HUDEP-2 (cell line): ENCODE measurements at regions not wholly inside any gene's neighbourhood (a gene's known extent, or its start where the extent isn't known, plus 50 kb on each side); places are given as distances from the start of the nearest gene placed in this dataset.

ENCODE experiments used
- DNase-seq, 76 experiments: peaks; one replicate each; lab custom pipeline; 2025; ENCODE audit not compliant: unreplicated experiment in 76 of 76; lab: John Stamatoyannopoulos, UW

DNA sequence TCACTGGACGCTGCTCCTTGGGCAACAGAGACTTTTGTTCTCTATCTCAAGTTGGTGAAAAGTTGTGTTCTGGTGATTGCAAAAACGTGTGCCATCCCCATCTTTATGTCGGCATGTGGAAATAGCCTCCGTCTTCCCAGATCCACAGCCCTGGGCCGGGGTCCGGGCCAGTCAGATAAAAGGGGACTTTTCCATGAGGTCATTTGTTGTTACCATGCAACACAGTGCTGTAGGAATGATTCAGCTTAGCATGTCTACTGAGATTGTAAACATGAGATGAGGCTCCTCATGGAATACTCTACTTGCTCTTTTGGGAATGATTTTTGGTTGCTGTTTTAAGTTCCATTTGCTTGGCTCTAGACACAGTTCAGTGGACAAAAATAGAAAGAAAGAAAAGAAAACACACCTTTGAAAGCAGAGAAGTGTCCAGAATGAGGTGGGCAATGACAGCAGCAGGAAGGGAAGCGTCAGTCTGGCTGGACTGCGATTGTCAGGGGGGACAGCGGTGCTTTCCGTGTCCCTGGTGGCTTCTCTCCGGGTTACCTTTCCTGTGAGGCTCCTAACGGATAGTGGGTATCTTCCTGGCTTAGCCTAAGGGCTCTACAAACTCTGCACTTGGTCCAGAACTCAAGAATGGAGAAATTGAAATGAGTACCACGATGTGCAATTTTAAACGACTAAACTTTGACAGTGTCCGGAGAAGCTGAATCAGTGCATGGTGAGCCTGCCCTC is 91.6 kb downstream of the TEX29 start:
- no peak for DNase-seq

DNA sequence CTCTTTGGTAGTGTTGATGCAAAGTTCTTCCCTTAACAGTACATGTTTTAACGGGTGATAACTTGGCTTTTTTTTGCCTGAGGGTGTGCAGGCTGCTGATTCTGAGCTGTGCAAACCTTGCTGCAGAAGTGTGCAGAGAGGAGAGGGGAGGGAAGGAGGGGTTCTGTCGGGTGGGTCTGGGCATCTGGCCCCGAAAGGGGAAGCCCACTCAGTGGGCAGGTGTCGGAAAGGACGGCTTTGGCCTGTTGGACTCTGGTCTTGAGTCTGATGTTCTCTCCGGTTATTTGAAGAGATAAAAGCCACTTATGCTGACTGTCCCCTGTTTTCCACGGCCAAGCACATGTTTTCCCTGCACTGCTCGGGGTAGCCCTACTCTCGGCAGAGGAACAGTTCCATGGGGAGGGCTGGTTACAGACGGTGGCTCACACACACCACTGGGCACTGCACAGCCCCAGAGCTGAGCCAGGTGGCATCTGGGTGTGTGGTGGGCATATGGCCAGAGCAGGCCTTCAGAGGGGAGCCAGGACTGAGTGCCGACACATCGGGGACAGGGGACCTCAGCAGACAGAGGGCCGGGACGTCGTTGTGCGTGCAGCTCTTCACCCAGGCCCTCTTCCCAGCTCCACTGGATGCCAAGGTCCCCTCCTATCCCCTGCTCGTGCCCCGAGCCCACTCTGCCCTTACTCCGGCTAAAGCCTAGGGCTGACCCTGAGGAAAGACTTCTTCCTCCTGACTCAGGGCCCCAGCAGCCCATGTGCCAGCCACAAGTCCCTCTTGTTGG is 93.2 kb downstream of the TEX29 start:
- DNase-seq: no peak

DNA sequence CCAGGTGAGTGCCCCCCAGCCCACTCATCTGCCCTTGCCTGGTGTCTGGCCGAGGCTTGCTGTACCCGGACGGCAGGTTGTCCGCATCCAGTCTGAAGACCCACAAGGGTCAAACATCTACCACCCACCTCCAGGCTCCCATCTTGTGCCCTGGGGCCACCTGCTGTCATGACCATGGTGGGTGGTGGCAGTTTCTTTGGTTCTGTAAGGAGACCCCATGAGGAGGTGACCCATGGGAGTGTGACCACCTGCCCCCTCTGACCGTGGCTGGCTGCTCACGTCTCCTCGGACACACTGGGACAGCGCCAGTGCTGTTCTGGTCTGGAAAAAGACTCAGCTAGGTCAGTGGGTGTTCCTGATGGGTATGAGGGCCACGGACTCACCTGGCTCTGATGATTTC is 93.9 kb downstream of the TEX29 start:
- DNase-seq: no peak

DNA sequence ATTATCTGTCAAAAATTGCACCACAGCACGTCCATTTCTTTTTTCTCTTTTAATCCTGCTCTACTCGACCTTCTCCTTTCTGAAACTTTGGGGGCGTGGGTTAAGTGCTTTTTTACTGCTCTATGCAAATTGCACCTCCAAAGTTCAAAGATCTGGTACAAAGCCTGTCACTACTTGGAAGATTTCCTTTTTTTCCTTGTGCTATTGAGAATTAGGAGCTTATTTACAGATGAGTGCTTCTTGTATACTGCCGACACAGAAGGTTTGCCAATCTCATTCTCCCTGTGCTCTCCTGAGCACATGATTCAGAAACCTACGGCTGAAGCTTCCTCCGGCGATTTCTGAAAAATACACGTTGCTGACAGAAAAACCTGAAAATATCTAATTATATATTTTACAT is 94.8 kb downstream of the TEX29 start:
- DNase-seq: no peak

DNA sequence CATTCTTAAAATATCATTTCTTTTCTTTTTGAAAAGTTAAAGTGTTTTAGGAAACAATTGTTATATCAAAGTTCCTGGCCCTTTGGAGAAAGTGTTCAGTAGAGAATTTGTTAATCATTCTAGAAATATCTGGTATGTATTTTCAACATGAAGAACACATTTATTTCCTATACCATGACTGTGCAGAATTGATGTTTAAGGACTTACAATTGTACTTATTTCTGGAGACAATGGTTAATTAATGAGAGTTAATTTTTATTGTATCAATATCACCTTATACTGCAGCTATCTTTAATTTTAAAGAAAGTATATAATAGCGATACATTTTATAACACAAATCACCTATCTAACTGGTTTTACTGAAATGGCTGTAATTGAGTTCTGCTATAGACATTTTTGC is 95.3 kb downstream of the TEX29 start:
- DNase-seq: no peak

DNA sequence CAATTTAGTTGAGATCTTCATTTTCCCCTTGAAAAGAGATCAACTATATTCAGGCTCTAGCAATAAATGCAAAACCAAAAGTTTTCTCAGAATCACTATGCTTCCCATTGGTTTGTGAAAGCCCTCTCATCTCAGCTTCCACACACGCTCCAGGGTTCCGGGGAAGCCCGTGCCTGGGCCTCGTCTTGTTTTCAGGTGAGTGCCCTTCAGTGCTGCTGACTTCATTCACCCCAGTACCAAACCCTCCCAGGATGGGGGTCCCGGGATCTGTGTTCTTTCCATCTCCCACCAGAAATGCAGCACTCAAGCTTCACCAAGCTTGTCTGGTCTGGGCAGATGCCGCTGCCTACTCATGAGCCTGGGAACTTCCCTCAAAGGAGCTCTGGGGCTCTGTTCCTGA is 97.7 kb downstream of the TEX29 start:
- DNase-seq: no peak

DNA sequence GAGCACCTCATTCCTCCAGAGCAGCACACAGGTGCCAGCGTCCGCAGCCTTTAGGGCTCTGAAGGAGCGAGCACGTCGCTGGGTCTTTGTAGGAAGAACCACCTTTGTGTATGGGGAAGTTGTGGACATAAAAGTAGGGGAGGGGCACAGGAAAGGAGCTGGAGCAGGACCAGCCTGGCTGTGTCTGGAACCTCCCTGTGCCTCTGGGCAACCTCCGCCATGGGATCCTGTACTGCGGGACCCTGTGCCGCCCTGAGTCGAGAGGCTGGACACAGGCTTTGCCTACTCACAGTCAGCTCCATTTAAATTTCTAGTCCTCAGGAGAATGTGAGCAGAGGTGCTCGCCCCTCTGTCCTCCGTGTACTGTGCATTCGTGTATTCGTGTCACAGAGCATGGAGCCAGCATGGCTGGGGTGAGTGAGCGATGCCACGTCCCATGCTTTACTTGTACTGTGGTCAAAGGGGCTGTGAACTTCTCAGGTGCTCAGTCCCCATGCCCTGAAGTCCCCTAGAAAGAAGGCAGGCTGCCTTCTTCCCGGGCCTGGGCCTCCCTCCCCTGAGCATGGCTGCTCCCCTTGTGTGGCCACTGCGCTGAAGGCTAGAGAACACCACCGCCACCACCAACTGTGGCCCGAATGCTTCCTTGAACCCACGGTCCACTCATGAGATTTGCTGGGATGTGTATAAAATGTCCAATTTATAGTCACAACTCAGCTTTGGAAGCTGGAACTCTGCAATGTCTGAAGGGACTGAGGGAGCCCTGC is 99.9 kb downstream of the TEX29 start:
- no peak for DNase-seq

DNA sequence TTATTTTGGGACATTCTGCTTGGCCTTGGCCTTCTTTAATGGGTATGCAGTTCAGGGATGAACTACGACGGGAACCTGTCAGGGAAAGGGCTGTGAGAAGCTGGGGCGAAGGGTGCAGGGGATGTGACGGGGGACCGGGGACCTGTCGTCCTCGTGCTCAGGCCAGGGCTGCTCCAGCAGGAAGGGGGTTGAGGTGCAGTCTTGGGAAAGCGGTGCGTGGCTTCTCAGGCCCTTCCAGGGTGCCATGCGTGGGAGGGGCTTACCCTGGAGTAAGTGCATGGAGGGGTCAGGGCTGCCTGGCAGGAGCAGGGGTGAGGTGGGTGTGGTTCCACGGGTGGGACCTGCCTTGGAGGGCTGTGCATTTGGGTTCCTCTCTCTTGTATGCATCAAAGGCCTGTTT is 100.8 kb downstream of the TEX29 start:
- no peak for DNase-seq

DNA sequence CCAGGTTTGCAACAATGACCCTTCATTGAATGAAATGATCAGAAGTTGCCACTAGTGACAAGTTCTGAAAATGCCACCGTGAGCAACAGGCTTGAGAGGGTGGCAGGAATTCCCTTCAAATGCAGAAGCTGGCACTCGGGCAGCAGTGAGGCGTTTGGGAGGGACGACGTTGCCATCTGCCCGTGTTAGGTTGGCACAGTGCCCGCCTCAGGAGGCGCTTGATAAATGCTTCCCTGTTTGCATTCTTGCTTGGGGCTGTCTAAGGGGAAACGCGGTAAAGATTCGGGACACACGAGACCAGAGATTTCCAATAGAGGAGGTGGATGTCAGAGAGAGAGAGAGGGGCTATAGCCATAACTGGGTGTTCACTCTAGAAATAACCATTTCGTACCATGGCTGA is 101.9 kb downstream of the TEX29 start:
- no peak for DNase-seq

DNA sequence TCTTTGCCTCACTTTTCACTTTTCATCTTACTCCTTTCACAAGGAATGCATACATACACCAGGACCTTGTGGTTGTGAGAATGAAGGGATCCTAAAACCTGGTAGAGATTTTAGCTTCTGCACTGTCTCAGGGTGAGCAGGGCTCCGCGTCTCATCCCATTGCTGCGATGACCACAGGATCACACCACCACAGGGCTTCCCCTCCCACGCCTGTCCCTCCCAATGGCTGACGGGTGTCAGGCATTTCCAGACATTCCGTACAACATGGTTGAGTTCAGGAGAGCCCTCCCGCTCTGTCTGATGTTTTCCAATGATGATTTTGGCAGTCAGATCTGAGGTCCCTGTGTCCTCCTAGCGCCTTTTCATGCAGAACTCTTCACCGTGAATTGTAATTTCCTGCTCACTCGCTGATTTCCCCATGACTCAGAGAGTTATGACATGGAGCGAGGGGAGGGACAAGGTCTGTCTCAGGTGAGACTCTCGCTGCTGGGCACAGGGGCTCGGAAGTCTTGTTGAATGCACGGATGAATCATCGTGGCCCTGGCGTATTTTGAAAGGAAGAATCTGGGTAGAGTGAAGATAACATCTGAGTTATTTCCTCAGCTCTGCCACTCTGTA is 102.8 kb downstream of the TEX29 start:
- DNase-seq: no peak

DNA sequence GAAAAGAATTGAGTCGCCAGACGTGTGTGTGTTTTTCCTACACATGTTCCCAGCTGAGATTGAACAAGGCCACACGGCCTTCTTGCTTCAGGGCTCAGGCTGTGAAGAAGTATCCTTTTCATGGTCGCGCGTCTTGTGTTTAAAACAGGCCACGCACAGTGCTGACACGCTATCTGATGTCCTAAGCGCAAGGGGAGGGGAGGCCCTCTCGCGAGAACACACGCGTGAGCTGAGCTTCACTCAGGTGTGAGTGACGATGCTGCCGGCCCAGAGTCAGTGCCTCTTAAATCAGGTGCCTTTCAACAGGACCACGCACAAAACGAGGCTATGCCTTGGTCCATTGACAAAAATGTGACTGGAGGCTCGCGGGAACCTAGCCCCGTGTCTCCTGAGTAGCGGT is 103.7 kb downstream of the TEX29 start:
- DNase-seq: no peak

DNA sequence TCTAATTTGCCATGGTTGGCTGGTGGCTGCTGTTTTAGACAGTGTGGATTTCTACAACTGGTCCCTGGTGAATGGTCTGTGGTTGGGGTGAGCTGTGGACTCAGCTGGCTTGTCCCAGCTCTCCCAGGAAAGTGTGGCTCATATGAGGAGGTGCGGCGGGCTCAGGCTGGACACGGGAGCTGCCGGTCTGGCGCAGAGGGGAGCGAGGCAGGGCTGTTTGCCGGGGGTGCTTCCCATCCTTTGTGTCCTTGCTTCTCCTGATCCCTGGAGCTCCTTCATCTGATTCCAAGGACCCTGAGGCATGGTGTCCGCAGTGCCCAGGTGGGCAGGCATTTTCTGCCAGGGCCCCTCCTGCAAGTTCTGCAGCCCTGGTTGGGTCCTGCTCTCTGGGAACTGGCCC is 104.9 kb downstream of the TEX29 start:
- no peak for DNase-seq

DNA sequence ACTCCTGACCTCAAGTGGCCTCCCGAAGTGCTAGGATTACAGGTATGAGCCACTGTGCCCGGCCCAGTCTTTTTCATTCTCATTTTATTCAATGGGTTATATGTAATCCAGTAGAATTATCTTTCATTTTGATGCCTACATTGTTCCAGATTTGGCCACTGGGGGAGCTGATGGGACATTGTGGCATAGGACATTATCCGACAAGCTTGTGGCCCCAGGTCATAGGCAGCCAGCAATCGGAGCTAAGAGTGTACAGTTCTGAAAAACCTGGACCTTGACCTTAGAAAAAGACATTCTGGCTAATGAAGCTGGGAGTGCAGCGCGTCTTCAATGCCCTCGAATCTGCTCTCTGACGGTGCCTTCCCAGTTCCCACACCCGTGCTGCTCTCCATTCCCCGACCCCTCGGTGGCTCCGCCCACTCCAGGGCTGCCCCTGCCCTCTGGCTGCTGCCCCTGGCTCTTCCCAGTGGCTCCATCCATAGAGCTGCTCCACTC is 108.7 kb downstream of the TEX29 start:
- peak in 39 of 76 experiments; percentile 2 to 63 (median 16) for DNase-seq

DNA sequence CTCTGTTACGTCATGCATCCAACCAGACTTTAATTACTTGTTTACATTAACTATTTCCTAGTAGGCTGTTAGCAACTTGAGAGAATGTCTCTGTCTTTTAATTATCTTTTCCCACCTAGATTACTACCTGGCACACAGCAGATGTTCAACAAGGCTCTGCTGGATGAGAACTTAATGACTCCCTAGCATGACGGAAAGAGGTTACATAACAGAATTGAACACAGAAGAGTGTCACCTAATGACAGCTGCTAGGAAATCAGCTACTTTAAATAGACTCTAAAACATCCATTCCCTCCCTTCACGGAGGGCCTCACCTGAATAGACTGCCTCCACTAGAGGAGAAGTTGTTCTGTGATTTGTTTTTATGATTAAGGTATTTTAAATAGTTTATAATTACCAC is 110.8 kb downstream of the TEX29 start:
- no peak for DNase-seq

DNA sequence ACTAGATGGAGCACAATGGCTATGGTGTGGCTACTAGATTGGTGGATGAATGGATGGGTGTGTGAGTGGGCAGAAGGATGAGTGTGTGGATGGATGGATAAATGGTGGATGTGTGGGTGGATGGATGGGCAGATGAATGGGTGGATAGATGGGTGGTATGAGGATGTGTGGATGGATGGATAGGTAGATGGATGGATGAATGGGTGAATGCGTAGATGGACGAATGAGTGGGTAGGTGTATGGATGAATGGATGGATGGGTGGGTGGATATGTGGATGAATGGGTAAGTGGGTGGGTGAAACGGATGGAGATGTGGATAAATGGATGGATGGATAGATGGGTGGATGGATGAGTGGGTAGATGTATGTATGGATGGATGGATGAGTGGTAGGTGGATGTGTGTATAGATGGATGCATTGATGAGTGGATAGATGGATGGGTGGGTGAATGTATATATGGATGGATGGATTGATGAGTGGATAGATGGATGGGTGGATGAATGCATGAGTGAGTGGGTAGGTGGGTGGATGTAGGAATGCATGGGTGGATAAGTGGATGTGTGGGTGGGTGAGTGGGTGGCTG is 114.2 kb downstream of the TEX29 start:
- no peak for DNase-seq

DNA sequence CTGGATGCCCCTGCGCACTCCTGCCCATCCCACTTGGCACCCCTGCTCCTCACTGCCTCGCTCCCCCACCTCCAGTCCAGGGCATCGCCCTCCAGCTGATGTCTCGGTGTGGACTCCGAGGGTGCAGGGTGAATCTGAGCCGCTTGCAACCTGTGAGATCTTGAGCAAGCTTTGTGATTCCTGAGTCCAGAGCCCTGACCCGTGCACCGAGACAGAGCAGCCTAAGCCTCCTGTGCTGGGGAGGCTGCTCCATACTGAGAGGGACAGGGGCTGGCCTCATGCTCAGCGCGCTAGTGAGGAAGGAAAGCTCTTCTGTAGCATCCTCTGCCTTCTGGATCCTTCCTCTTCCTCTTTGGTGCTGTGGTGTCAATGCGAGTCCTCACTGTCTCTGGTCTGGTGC is 116.0 kb downstream of the TEX29 start:
- DNase-seq: no peak

DNA sequence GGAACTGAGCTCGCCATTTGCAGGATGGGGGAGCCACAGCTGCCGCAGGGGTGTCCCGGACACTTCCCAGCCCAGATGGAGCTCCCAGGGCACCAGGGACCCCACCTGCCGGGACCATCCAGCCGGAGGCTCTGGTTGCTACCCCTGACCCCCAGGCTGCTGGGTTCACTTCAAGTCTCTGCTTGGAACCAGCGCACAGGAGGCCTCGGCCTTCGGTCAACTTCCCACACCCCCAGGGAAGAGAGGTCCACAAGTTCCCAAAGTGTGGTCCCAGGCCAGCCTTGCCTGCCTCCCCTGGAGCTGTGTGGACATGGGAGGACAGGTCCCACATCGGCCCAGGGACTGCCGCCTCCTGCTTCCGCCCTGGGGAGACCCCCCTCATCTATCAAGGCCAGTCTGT is 117.0 kb downstream of the TEX29 start:
- no peak for DNase-seq

DNA sequence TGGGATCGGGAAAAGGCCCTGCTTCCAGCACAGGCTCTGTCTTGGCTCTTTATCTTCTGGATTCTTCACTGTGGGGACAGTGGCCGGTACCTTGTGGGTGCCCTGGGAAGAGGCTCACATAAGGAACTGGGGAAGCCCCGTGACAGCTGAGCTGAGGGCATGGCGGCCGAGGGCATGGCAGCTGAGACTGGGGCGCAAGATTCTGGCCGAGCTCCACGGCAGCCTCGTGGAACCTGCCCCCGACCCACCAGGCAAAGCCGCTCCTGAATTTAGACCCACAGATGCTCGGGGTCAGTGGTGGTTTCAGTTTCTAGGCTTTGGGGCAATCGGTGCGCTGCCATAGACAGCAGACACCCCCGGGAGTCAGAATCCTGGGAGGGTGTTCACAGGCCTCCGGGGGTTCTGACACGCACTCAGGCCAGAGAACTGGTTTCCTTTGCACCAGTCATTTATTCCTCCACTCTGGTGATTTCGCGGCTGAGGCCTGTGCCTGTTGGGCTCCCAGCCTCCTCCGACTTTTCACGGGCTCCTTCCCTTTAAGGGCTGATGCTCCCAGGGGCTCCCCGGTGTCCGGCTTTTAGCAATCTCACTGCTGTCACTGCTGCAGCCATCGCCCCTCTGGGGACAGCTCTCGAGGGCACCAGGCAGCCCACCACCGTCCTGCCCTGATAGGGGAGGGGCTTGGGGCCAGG is 117.6 kb downstream of the TEX29 start:
- no peak for DNase-seq

DNA sequence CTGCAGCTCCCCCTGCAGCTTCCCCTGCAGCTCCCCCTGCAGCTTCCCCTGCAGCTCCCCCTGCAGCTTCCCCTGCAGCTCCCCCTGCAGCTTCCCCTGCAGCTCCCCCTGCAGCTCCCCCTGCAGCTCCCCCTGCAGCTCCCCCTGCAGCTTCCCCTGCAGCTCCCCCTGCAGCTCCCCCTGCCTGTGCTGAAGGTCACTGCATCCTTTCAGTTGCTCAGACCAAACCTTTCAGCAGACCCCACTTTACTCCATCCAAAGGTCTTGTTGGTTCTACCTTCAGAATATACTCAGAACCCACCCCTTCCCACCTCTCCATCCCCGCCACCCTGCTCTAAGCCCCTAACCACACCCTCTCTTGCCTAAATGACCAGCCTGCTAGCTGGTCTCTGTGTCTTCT is 120.0 kb downstream of the TEX29 start:
- DNase-seq: peak in 1 of 76 experiments; percentile 10

DNA sequence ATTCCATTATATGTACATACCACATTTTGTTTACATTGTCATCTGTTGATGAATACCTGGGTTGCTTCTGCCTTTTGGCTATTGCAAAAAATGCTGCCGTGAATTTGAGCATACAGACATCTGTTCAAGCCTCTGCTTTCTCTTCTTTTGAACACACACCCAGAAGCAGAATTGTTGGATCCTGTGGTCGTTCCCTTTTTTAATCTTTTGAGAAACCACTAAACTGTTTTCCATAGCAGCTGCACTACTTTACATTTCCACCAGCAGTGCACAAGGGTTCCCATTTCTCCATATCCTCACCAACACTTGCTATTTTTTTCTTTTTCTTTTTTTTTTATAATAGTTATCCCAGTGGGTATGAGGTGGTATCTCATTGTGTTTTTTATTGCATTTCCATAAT is 123.5 kb downstream of the TEX29 start:
- DNase-seq: no peak
